Ovary (tissue), 3 donors: ENCODE measurements at regions not wholly inside any gene's neighbourhood (a gene's known extent, or its start where the extent isn't known, plus 50 kb on each side); places are given as distances from the start of the nearest gene placed in this dataset.

Source experiments
- CTCF ChIP-seq, 3 donors: fragments of 450-650 bp in 2 of 3; fragments of 200-600 bp in 1 of 3; IDR thresholded peaks; one replicate each; pipeline versions ENCODE4 v1.5.1 to v1.8.0; 2016 to 2022; ENCODE audit warnings: antibody characterized with exemption in 3 of 3, mild to moderate bottlenecking in 1 of 3
- EP300 ChIP-seq: sonication (generic); formaldehyde crosslinking; IDR thresholded peaks from one replicate; pipeline ENCODE4 v1.6.1; 2017; ENCODE audit warnings: antibody characterized with exemption
- donor health status: DM: no; HTN: no; CAD: no.

DNA sequence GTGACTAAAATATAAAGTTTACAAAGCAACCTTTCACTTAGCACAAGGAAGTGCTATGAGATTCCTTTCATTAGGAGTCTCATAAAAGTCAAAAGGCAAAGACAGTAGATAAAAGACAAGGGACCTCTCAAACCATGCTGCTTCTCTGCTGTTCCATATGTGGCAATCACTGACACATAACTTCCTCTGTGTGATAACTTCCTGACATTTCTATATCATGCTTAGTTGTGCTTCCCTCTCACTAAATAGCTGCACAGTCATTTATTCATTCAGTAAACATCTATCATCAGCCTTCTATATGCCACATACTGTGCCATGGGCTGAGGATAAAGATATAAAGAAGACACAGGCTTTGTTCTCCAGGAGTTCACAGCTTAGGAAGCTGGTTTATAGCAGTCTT is 214.8 kb upstream of the GRIK2 start:
- TF ChIP-seq CTCF (IDR thresholded peaks at IDR 0.05) (no peak), EP300 (no peak)
